HCT116 (cell line): ENCODE measurements at regions not wholly inside any gene's neighbourhood (a gene's known extent, or its start where the extent isn't known, plus 50 kb on each side); places are given as distances from the start of the nearest gene placed in this dataset.

ENCODE experiments used
- ATAC-seq: fragments of 200-7000 bp; cut with Tn5 transposase; 2 replicates; pipeline ENCODE4 v1.9.1; 2020; ENCODE audit warnings: mild to moderate bottlenecking, moderate library complexity
- BruUV-seq: library from RNA; stranded (reverse); fragments of 400-500 nt; replicated peaks from 2 replicates; lab custom pipeline; 2021; lab: Mats Ljungman, UMichigan
- CTCF ChIA-PET: fragments of 300-600 bp; sonication (Branson Sonifier 250); formaldehyde crosslinking; loops from one replicate; lab custom pipeline; 2021; ENCODE audit warnings: antibody characterized with exemption; lab: Charles Lee
- POLR2A ChIA-PET: fragments of 300-600, 350-600 bp; sonication (Branson Sonifier 250); formaldehyde crosslinking; loops from one replicate; lab custom pipeline; 2021; ENCODE audit warnings: antibody characterized with exemption; lab: Charles Lee
- RAD21 ChIA-PET, 2 experiments: fragments of 300-600 bp; sonication (Branson Sonifier 250); formaldehyde crosslinking; loops; one replicate each; lab custom pipeline; 2023; ENCODE audit warnings: low total read pairs in 2 of 2; ENCODE audit not compliant: uncharacterized antibody in 2 of 2, unreplicated experiment in 2 of 2, low non-redundant PET in 1 of 2; lab: Charles Lee
- DNase-seq: peaks from one replicate; pipeline ENCODE4 v3.0.0-alpha.2; 2010; ENCODE audit warnings: low read depth, low spot score
- H2AFZ ChIP-seq: fragments of 200-600 bp; shearing (Covaris generic), sonication (generic); 2 replicates; pipeline ENCODE4 v1.6.1; 2017; ENCODE audit warnings: low read depth, mixed run types, mixed read lengths, antibody characterized with exemption, low read length; ENCODE audit not compliant: poor library complexity, severe bottlenecking
- H3K27ac ChIP-seq: 2 replicates; pipeline ENCODE4 v1.5.1; 2012; ENCODE audit warnings: low read depth, low read length
- H3K27me3 ChIP-seq: fragments of 200-600 bp; sonication (generic); 2 replicates; pipeline ENCODE4 v1.6.1; 2016; ENCODE audit warnings: mixed run types, low read length, mixed read lengths; ENCODE audit not compliant: insufficient read depth
- H3K36me3 ChIP-seq, 2 experiments: fragments of 200-500 bp in 1 of 2; fragments of 200-600 bp in 1 of 2; sonication (Bioruptor generic) in 1 of 2; sonication (generic) in 1 of 2; 2 replicates each; pipeline versions ENCODE4 v1.5.1 to v1.6.1; 2014 to 2016; ENCODE audit warnings: low read length in 2 of 2, inconsistent platforms in 1 of 2, mixed read lengths in 1 of 2, mixed run types in 1 of 2; ENCODE audit not compliant: insufficient read depth in 2 of 2, control insufficient read depth in 1 of 2
- H3K4me1 ChIP-seq, 2 experiments: fragments of 200-600 bp in 1 of 2; sonication (generic) in 1 of 2; 2 replicates each; pipeline versions ENCODE4 v1.5.1 to v1.6.1; 2012 to 2017; ENCODE audit warnings: low read length in 2 of 2, inconsistent platforms in 1 of 2, mild to moderate bottlenecking in 1 of 2, mixed read lengths in 1 of 2, mixed run types in 1 of 2, moderate library complexity in 1 of 2; ENCODE audit not compliant: insufficient read depth in 2 of 2, control insufficient read depth in 1 of 2
- H3K4me2 ChIP-seq: fragments of 200-600 bp; sonication (generic); 2 replicates; pipeline ENCODE4 v1.6.1; 2017; ENCODE audit warnings: mixed run types, low read length, mixed read lengths
- H3K4me3 ChIP-seq, 2 experiments: fragments of 200-600 bp in 1 of 2; sonication (generic) in 1 of 2; replicated peaks in 1 of 2; 2 replicates each; pipeline ENCODE4 v1.5.1; 2011 to 2016; ENCODE audit warnings: low read length in 2 of 2, control low read depth in 1 of 2, low read depth in 1 of 2, mild to moderate bottlenecking in 1 of 2, mixed read lengths in 1 of 2, mixed run types in 1 of 2
- H3K79me2 ChIP-seq: fragments of 200-600 bp; sonication (generic); 2 replicates; pipeline ENCODE4 v1.6.1; 2017; ENCODE audit warnings: mild to moderate bottlenecking, mixed run types, low read length, moderate library complexity, mixed read lengths; ENCODE audit not compliant: insufficient read depth
- H3K9ac ChIP-seq: fragments of 200-600 bp; sonication (generic); 2 replicates; pipeline ENCODE4 v1.6.1; 2016; ENCODE audit warnings: low read length, mixed read lengths
- H3K9me2 ChIP-seq: fragments of 200-600 bp; sonication (generic), shearing (Covaris generic); 2 replicates; pipeline ENCODE4 v1.6.1; 2017; ENCODE audit warnings: mixed run types, mild to moderate bottlenecking, moderate library complexity; ENCODE audit not compliant: insufficient read depth
- H3K9me3 ChIP-seq, 2 experiments: fragments of 200-500 bp in 1 of 2; fragments of 200-600 bp in 1 of 2; sonication (Bioruptor generic) in 1 of 2; sonication (generic) in 1 of 2; 2 replicates each; pipeline ENCODE4 v1.6.1; 2014 to 2017; ENCODE audit warnings: low read length in 2 of 2, mixed read lengths in 2 of 2, inconsistent platforms in 1 of 2, low read depth in 1 of 2, mild to moderate bottlenecking in 1 of 2, mixed run types in 1 of 2, moderate library complexity in 1 of 2; ENCODE audit not compliant: control insufficient read depth in 1 of 2, insufficient read depth in 1 of 2
- H4K20me1 ChIP-seq: fragments of 200-600 bp; sonication (generic), shearing (Covaris generic); 2 replicates; pipeline ENCODE4 v1.6.1; 2017; ENCODE audit warnings: mixed run types, mild to moderate bottlenecking, moderate library complexity; ENCODE audit not compliant: insufficient read depth
- CEBPB ChIP-seq: IDR thresholded peaks from 2 replicates; pipeline ENCODE4 v1.6.1; 2012; ENCODE audit warnings: low read depth
- ELF1 ChIP-seq: IDR thresholded peaks from 2 replicates; pipeline ENCODE4 v1.6.1; 2012; ENCODE audit warnings: low read depth, borderline replicate concordance
- EZH2phosphoT487 ChIP-seq: fragments of 200-600 bp; IDR thresholded peaks from 2 replicates; pipeline ENCODE4 v1.6.1; 2018; ENCODE audit warnings: antibody characterized with exemption, borderline replicate concordance
- JUND ChIP-seq: IDR thresholded peaks from 2 replicates; pipeline ENCODE4 v1.6.1; 2012
- POLR2AphosphoS5 ChIP-seq: IDR thresholded peaks from 2 replicates; pipeline ENCODE4 v1.6.1; 2011; ENCODE audit warnings: mild to moderate bottlenecking, low read depth, low read length, moderate library complexity
- TCF7L2 ChIP-seq: IDR thresholded peaks from 2 replicates; pipeline ENCODE4 v1.7.0; 2011; ENCODE audit warnings: borderline replicate concordance, inconsistent platforms; ENCODE audit not compliant: insufficient read depth, insufficient read length; ENCODE audit errors: extremely low read depth
- ZFX ChIP-seq: fragments of 450-650 bp; IDR thresholded peaks from 2 replicates; pipeline ENCODE4 v1.6.1; 2017
- ZNF274 ChIP-seq: fragments of 200-500 bp; sonication (Bioruptor generic); IDR thresholded peaks from 2 replicates; pipeline ENCODE4 v1.6.1; 2014; ENCODE audit warnings: mild to moderate bottlenecking, low read depth, low read length, inconsistent platforms
- intact Hi-C: fragments of 100-400 bp; cut with micrococcal nuclease; formaldehyde crosslinking; loops from 2 replicates; pipeline ENCODE4 v1.10.0; 2022
- TF ChIP-seq, protein P1 (sequence below): IDR thresholded peaks from 2 replicates; pipeline ENCODE4 v1.6.1; 2012; ENCODE audit warnings: low read depth
- TF ChIP-seq, protein P2 (sequence below): IDR thresholded peaks from 2 replicates; pipeline ENCODE4 v1.6.1; 2011; ENCODE audit warnings: mild to moderate bottlenecking, low read length, moderate library complexity; ENCODE audit not compliant: insufficient replicate concordance; ENCODE audit errors: extremely low read depth

DNA sequence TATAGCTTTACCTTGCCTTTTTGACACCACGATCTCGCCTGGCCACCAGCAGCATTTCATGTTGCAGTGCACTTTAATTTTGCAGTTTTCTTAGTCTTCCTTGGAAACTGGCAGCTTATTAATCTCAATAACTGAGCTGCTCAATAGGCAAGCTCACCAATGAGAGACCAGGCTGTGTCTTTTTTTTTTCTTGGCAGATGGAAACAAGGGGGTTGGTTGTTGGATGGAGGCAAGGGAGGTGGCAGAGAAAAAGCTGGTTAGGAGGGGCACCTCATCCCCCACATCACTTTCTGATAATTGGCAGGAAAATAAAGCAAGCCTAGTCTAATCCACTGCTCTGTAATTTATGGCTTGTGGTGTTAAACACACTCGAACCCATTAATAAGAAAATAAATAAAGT is 324.5 kb upstream of the WWC1 start:
- Histone ChIP-seq H3K9me3 (no peaks in the 10 kb centered on the region), H3K9ac (no peak overlapping the region), H3K36me3 (no peaks in the 10 kb centered on the region), H3K4me1 (no peaks in the 10 kb centered on the region), H3K4me2 (no peak overlapping the region), H2AFZ (no peak overlapping the region), H3K4me3 (no peak overlapping the region), H3K27me3 (peaks cover 12% of the 10 kb centered on the region; the same call in 1 of the 2 replicates), H3K27ac (no peak overlapping the region), H3K9me2 (peaks cover 2% of the 10 kb centered on the region; the same call in 1 of the 2 replicates), H4K20me1 (no peaks in the 10 kb centered on the region), H3K79me2 (no peaks in the 10 kb centered on the region)
- ATAC-seq = no peak
- DNase-seq = no peak
- intact Hi-C loops = no loop called here
- BruUV-seq = no TSS peak
- POLR2A ChIA-PET = no interaction called here
- CTCF ChIA-PET = no interaction called here
- RAD21 ChIA-PET = no interaction called here
- TF ChIP-seq EZH2phosphoT487 (no peak), CEBPB (no peak)

DNA sequence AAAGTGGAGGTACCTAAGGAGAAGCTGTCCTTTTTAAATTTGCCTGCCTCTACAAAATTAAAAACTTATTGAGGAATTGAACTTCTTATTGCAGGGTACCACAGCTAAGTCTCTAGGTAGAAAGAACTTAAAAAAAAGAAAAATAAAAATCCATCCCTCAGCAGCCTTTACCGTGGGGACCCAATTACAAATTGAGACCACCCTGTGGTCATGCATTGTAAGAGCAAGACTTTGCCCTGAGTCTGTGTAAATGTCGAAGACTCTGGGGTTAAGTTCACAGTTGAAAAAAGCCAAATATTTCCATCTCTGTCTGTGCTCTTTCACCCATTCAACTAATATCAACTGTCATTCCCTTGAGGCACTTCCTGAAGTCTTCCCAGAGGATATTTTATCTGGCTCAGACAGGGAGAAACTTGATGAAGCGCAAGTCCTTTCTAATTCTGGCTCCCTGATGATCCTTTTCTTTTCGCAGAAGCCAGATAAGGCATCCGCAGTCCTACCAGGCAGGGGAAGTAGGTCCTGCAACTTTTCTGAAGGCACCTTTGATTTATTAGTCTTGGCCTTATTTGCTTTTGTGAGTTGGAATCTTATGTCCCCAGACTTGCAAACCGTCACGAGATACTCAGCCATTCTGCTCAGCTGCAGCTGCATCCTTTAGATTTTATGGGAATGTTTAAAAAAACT is 323.8 kb upstream of the WWC1 start:
- H3K4me1 ChIP-seq = no peaks in the 10 kb centered on the region
- H3K4me2 ChIP-seq = no peak overlapping the region
- ChIA-PET CTCF (no interaction called here), POLR2A (no interaction called here), RAD21 (no interaction called here)
- no peaks in the 10 kb centered on the region for H3K9me2 ChIP-seq
- peaks cover 12% of the 10 kb centered on the region; the same call in 1 of the 2 replicates for H3K27me3 ChIP-seq
- no peaks in the 10 kb centered on the region for H3K36me3 ChIP-seq
- H3K4me3 ChIP-seq = no peak overlapping the region
- no peaks in the 10 kb centered on the region for H3K79me2 ChIP-seq
- no peaks in the 10 kb centered on the region for H3K9me3 ChIP-seq
- no peak overlapping the region for H2AFZ ChIP-seq
- ATAC-seq = no peak
- intact Hi-C loops = no loop called here
- TF ChIP-seq POLR2AphosphoS5 (no peak), CEBPB (no peak), ZNF274 (no peak), EZH2phosphoT487 (no peak), ZFX (no peak), TCF7L2 (no peak), ELF1 (no peak), JUND (no peak)
- TF ChIP-seq, protein P1, sequence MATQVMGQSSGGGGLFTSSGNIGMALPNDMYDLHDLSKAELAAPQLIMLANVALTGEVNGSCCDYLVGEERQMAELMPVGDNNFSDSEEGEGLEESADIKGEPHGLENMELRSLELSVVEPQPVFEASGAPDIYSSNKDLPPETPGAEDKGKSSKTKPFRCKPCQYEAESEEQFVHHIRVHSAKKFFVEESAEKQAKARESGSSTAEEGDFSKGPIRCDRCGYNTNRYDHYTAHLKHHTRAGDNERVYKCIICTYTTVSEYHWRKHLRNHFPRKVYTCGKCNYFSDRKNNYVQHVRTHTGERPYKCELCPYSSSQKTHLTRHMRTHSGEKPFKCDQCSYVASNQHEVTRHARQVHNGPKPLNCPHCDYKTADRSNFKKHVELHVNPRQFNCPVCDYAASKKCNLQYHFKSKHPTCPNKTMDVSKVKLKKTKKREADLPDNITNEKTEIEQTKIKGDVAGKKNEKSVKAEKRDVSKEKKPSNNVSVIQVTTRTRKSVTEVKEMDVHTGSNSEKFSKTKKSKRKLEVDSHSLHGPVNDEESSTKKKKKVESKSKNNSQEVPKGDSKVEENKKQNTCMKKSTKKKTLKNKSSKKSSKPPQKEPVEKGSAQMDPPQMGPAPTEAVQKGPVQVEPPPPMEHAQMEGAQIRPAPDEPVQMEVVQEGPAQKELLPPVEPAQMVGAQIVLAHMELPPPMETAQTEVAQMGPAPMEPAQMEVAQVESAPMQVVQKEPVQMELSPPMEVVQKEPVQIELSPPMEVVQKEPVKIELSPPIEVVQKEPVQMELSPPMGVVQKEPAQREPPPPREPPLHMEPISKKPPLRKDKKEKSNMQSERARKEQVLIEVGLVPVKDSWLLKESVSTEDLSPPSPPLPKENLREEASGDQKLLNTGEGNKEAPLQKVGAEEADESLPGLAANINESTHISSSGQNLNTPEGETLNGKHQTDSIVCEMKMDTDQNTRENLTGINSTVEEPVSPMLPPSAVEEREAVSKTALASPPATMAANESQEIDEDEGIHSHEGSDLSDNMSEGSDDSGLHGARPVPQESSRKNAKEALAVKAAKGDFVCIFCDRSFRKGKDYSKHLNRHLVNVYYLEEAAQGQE = no peak
- TF ChIP-seq, protein P2, sequence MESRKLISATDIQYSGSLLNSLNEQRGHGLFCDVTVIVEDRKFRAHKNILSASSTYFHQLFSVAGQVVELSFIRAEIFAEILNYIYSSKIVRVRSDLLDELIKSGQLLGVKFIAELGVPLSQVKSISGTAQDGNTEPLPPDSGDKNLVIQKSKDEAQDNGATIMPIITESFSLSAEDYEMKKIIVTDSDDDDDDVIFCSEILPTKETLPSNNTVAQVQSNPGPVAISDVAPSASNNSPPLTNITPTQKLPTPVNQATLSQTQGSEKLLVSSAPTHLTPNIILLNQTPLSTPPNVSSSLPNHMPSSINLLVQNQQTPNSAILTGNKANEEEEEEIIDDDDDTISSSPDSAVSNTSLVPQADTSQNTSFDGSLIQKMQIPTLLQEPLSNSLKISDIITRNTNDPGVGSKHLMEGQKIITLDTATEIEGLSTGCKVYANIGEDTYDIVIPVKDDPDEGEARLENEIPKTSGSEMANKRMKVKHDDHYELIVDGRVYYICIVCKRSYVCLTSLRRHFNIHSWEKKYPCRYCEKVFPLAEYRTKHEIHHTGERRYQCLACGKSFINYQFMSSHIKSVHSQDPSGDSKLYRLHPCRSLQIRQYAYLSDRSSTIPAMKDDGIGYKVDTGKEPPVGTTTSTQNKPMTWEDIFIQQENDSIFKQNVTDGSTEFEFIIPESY = no peak
- TF ChIP-seq, all 23 proteins: peak for 0
- no peak for DNase-seq
- Histone ChIP-seq H3K9ac (no peak overlapping the region), H4K20me1 (no peaks in the 10 kb centered on the region), H3K27ac (no peak overlapping the region)
- no TSS peak for BruUV-seq
